Mesendoderm (in vitro differentiated cells): ENCODE measurements at regions not wholly inside any gene's neighbourhood (a gene's known extent, or its start where the extent isn't known, plus 50 kb on each side); places are given as distances from the start of the nearest gene placed in this dataset.
A peak's percentile ranks its signal among the peaks of the same experiment; 100 is the strongest.

Source experiments
- DNase-seq: peaks from one replicate; pipeline ENCODE4 v3.0.0; 2013
- H2AK5ac ChIP-seq: 2 replicates; pipeline ENCODE4 v1.6.1; 2013; ENCODE audit warnings: low read length, inconsistent platforms
- H2BK120ac ChIP-seq: 2 replicates; pipeline ENCODE4 v1.6.1; 2013; ENCODE audit warnings: low read depth, mild to moderate bottlenecking, low read length, moderate library complexity, mixed read lengths
- H2BK15ac ChIP-seq: replicated peaks from 2 replicates; pipeline ENCODE4 v1.6.1; 2013; ENCODE audit warnings: low read depth, mild to moderate bottlenecking, moderate library complexity
- H2BK5ac ChIP-seq: 2 replicates; pipeline ENCODE4 v1.6.1; 2013; ENCODE audit warnings: low read length, inconsistent platforms
- H3K18ac ChIP-seq: 2 replicates; pipeline ENCODE4 v1.6.1; 2013; ENCODE audit warnings: mild to moderate bottlenecking, low read length, mixed read lengths
- H3K23ac ChIP-seq: one replicate; pipeline ENCODE4 v1.6.1; 2013; ENCODE audit warnings: low read length
- H3K27ac ChIP-seq: 2 replicates; pipeline ENCODE4 v1.5.1; 2013; ENCODE audit warnings: low read depth, mild to moderate bottlenecking, inconsistent platforms, low read length, moderate library complexity
- H3K27me3 ChIP-seq: 2 replicates; pipeline ENCODE4 v1.6.1; 2013; ENCODE audit warnings: low read length, control low read depth, mild to moderate bottlenecking, inconsistent platforms; ENCODE audit not compliant: insufficient read depth, poor library complexity
- H3K36me3 ChIP-seq: 2 replicates; pipeline ENCODE4 v1.6.1; 2013; ENCODE audit warnings: low read length, inconsistent platforms; ENCODE audit not compliant: control insufficient read depth, insufficient read depth
- H3K4ac ChIP-seq: one replicate; pipeline ENCODE4 v1.6.1; 2013; ENCODE audit warnings: low read depth, mild to moderate bottlenecking, low read length, moderate library complexity
- H3K4me1 ChIP-seq: 2 replicates; pipeline ENCODE4 v1.6.1; 2013; ENCODE audit warnings: low read depth, low read length, inconsistent platforms; ENCODE audit not compliant: control insufficient read depth
- H3K4me2 ChIP-seq: 2 replicates; pipeline ENCODE4 v1.6.1; 2013; ENCODE audit warnings: low read length
- H3K4me3 ChIP-seq: 2 replicates; pipeline ENCODE4 v1.5.1; 2013; ENCODE audit warnings: mild to moderate bottlenecking, low read length
- H3K56ac ChIP-seq: one replicate; pipeline ENCODE4 v1.6.1; 2013; ENCODE audit warnings: low read length
- H3K79me1 ChIP-seq: 2 replicates; pipeline ENCODE4 v1.6.1; 2013; ENCODE audit warnings: low read length, inconsistent platforms
- H3K79me2 ChIP-seq: 2 replicates; pipeline ENCODE4 v1.6.1; 2013; ENCODE audit warnings: mild to moderate bottlenecking, low read length; ENCODE audit not compliant: control insufficient read depth, insufficient read depth
- H3K9ac ChIP-seq: 2 replicates; pipeline ENCODE4 v1.6.1; 2013; ENCODE audit warnings: low read length, inconsistent platforms
- H4K5ac ChIP-seq: one replicate; pipeline ENCODE4 v1.6.1; 2013; ENCODE audit warnings: low read length
- H4K8ac ChIP-seq: one replicate; pipeline ENCODE4 v1.6.1; 2013; ENCODE audit warnings: low read depth, mild to moderate bottlenecking, control low read depth, low read length, moderate library complexity
- WGBS: extraction: QIAGEN DNeasy Blood & Tissue Kit; methylation state at CpG from one replicate; pipeline ENCODE4 v1.1.7; 2013; ENCODE audit warnings: low lambda C conversion rate, missing lambda C conversion rate; ENCODE audit not compliant: insufficient coverage; ENCODE audit errors: extremely low coverage; 5-methylcytosine and 5-hydroxymethylcytosine counted together

- no peak overlapping the region for H3K9ac ChIP-seq
- no peaks in the 10 kb centered on the region for H3K36me3 ChIP-seq
- no peaks in the 10 kb centered on the region for H3K4me1 ChIP-seq
- no peak overlapping the region for H3K4me2 ChIP-seq
- no peak overlapping the region for H3K27ac ChIP-seq
- peak overlapping the region; percentile 73 for H3K56ac ChIP-seq
- H4K8ac ChIP-seq: no peak overlapping the region
- no peak overlapping the region for H2BK15ac ChIP-seq
- no peak overlapping the region for H3K4me3 ChIP-seq
- H3K4ac ChIP-seq: no peak overlapping the region
- no peaks in the 10 kb centered on the region for H3K27me3 ChIP-seq
- no peak for DNase-seq
- no peaks in the 10 kb centered on the region for H3K79me1 ChIP-seq
- H2BK5ac ChIP-seq: peak overlapping the region; percentile 66
- no peaks in the 10 kb centered on the region for H3K79me2 ChIP-seq
- no peak overlapping the region for H2BK120ac ChIP-seq
- H3K23ac ChIP-seq: peak overlapping the region; percentile 54
- no CpG with 5 or more reads among the region's 13 CpGs for WGBS
- no peak overlapping the region for H4K5ac ChIP-seq
- no peak overlapping the region for H2AK5ac ChIP-seq
- no peak overlapping the region for H3K18ac ChIP-seq
Measured at GRCh38 chr3:193842832-193843473, 249.9 kb downstream of the OPA1 start.

GRCh38 chr3:193843474-193844301 is 250.7 kb downstream of the OPA1 start:
- Histone ChIP-seq H3K23ac (no peak overlapping the region), H3K36me3 (no peaks in the 10 kb centered on the region), H3K4me2 (no peak overlapping the region), H2BK5ac (no peak overlapping the region), H3K4me3 (no peak overlapping the region), H3K27ac (no peak overlapping the region), H2BK15ac (no peak overlapping the region), H2AK5ac (no peak overlapping the region), H4K5ac (no peak overlapping the region), H3K4ac (no peak overlapping the region), H3K4me1 (no peaks in the 10 kb centered on the region), H3K79me1 (no peaks in the 10 kb centered on the region), H3K79me2 (no peaks in the 10 kb centered on the region), H3K56ac (no peak overlapping the region), H3K18ac (peak overlapping the region; percentile 41), H4K8ac (no peak overlapping the region), H3K9ac (no peak overlapping the region), H3K27me3 (no peaks in the 10 kb centered on the region), H2BK120ac (no peak overlapping the region)
- no peak for DNase-seq
- WGBS: no CpG with 5 or more reads among the region's 5 CpGs

GRCh38 chr3:193844472-193844871 is 251.5 kb downstream of the OPA1 start:
- no peak overlapping the region for H2BK5ac ChIP-seq
- H3K4me2 ChIP-seq: no peak overlapping the region
- DNase-seq: no peak
- no peak overlapping the region for H3K18ac ChIP-seq
- H2BK15ac ChIP-seq: no peak overlapping the region
- no peak overlapping the region for H3K4ac ChIP-seq
- H3K79me1 ChIP-seq: no peaks in the 10 kb centered on the region
- no peak overlapping the region for H4K8ac ChIP-seq
- H3K23ac ChIP-seq: no peak overlapping the region
- H2AK5ac ChIP-seq: no peak overlapping the region
- no peaks in the 10 kb centered on the region for H3K79me2 ChIP-seq
- no peak overlapping the region for H3K56ac ChIP-seq
- H2BK120ac ChIP-seq: no peak overlapping the region
- H3K36me3 ChIP-seq: no peaks in the 10 kb centered on the region
- H3K27me3 ChIP-seq: no peaks in the 10 kb centered on the region
- H3K27ac ChIP-seq: no peak overlapping the region
- no peaks in the 10 kb centered on the region for H3K4me1 ChIP-seq
- no CpG with 5 or more reads among the region's 3 CpGs for WGBS
- H3K4me3 ChIP-seq: no peak overlapping the region
- no peak overlapping the region for H3K9ac ChIP-seq
- H4K5ac ChIP-seq: no peak overlapping the region

GRCh38 chr3:193845144-193845543 is 252.1 kb downstream of the OPA1 start:
- Histone ChIP-seq H2BK5ac (no peak overlapping the region), H2BK120ac (no peak overlapping the region), H3K4ac (no peak overlapping the region), H3K27ac (no peak overlapping the region), H2BK15ac (no peak overlapping the region), H3K4me2 (no peak overlapping the region), H3K56ac (no peak overlapping the region), H3K79me2 (no peaks in the 10 kb centered on the region), H2AK5ac (no peak overlapping the region), H4K5ac (no peak overlapping the region), H3K18ac (no peak overlapping the region), H4K8ac (no peak overlapping the region), H3K27me3 (no peaks in the 10 kb centered on the region), H3K4me3 (no peak overlapping the region), H3K9ac (no peak overlapping the region), H3K4me1 (no peaks in the 10 kb centered on the region), H3K23ac (no peak overlapping the region), H3K36me3 (no peaks in the 10 kb centered on the region), H3K79me1 (no peaks in the 10 kb centered on the region)
- no peak for DNase-seq
- WGBS: no CpG with 5 or more reads among the region's 4 CpGs

- Histone ChIP-seq H3K4me3 (no peak overlapping the region), H3K79me1 (no peaks in the 10 kb centered on the region), H3K27me3 (no peaks in the 10 kb centered on the region), H3K79me2 (no peaks in the 10 kb centered on the region), H4K8ac (no peak overlapping the region), H3K56ac (no peak overlapping the region), H3K4me1 (peaks cover 2% of the 10 kb centered on the region), H3K18ac (no peak overlapping the region), H3K4ac (no peak overlapping the region), H4K5ac (no peak overlapping the region), H3K23ac (no peak overlapping the region), H3K4me2 (no peak overlapping the region), H2BK120ac (no peak overlapping the region), H3K36me3 (no peaks in the 10 kb centered on the region), H3K27ac (no peak overlapping the region), H2AK5ac (peak overlapping the region; percentile 44), H2BK15ac (no peak overlapping the region), H2BK5ac (no peak overlapping the region), H3K9ac (no peak overlapping the region)
- no peak for DNase-seq
- WGBS: no CpG with 5 or more reads among the region's 2 CpGs
Measured at GRCh38 chr3:193846569-193846968, 253.6 kb downstream of the OPA1 start.
